SK-N-SH (cell line): ENCODE measurements at regions not wholly inside any gene's neighbourhood (a gene's known extent, or its start where the extent isn't known, plus 50 kb on each side); places are given as distances from the start of the nearest gene placed in this dataset.

ENCODE experiments used
- CTCF ChIA-PET: fragments of 300-600, 350-600 bp; formaldehyde crosslinking; extraction: SDS; loops from one replicate; lab custom pipeline; 2021; lab: Yijun Ruan, JAX
- POLR2A ChIA-PET: fragments of 350-600 bp; sonication (Branson Sonifier 250); formaldehyde crosslinking; extraction: SDS; loops from one replicate; lab custom pipeline; 2020; ENCODE audit warnings: antibody characterized with exemption, inconsistent platforms; lab: Yijun Ruan, JAX
- DNase-seq: peaks from one replicate; pipeline ENCODE4 v3.0.0; 2012
- H2AFZ ChIP-seq: fragments of 200-600 bp; sonication (generic); 2 replicates; pipeline ENCODE4 v1.8.1; 2016; ENCODE audit warnings: antibody characterized with exemption, mild to moderate bottlenecking, low read depth
- H3F3A ChIP-seq: fragments of 200-600 bp; sonication (generic); replicated peaks from 2 replicates; pipeline ENCODE3; 2016; ENCODE audit warnings: antibody characterized with exemption, mild to moderate bottlenecking; ENCODE audit not compliant: insufficient read depth
- H3K27ac ChIP-seq, 2 experiments: fragments of 200-500 bp in 1 of 2; fragments of 200-600 bp in 1 of 2; sonication (Bioruptor generic) in 1 of 2; sonication (generic), shearing (Covaris generic) in 1 of 2; 2 replicates each; pipeline versions ENCODE4 v1.5.1 to v1.6.1; 2014 to 2016; ENCODE audit warnings: low read depth in 2 of 2, inconsistent platforms in 1 of 2, low read length in 1 of 2, mild to moderate bottlenecking in 1 of 2, mixed read lengths in 1 of 2
- H3K27me3 ChIP-seq: fragments of 200-600 bp; sonication (generic), shearing (Covaris generic); 2 replicates; pipeline ENCODE4 v1.6.1; 2016; ENCODE audit warnings: mixed run types; ENCODE audit not compliant: insufficient read depth
- H3K36me3 ChIP-seq, 2 experiments: fragments of 200-500 bp in 1 of 2; fragments of 200-600 bp in 1 of 2; sonication (Bioruptor generic) in 1 of 2; sonication (generic) in 1 of 2; replicated peaks in 1 of 2; 2 replicates each; pipeline versions ENCODE3 to v1.5.1; 2014 to 2016; ENCODE audit warnings: low read length in 1 of 2, mild to moderate bottlenecking in 1 of 2; ENCODE audit not compliant: insufficient read depth in 2 of 2, control insufficient read depth in 1 of 2
- H3K4me1 ChIP-seq, 2 experiments: fragments of 200-500 bp in 1 of 2; fragments of 200-600 bp in 1 of 2; sonication (Bioruptor generic) in 1 of 2; sonication (generic), shearing (Covaris generic) in 1 of 2; 2 replicates each; pipeline versions ENCODE4 v1.5.1 to v1.6.1; 2014 to 2016; ENCODE audit warnings: low read depth in 1 of 2, low read length in 1 of 2, mixed run types in 1 of 2; ENCODE audit not compliant: insufficient read depth in 2 of 2, control insufficient read depth in 1 of 2
- H3K4me2 ChIP-seq: fragments of 200-600 bp; sonication (generic), shearing (Covaris generic); 2 replicates; pipeline ENCODE4 v1.6.1; 2017; ENCODE audit warnings: mixed run types
- H3K4me3 ChIP-seq, 2 experiments: fragments of 200-500 bp in 1 of 2; fragments of 200-600 bp in 1 of 2; sonication (Bioruptor generic) in 1 of 2; sonication (generic), shearing (Covaris generic) in 1 of 2; 2 replicates each; pipeline versions ENCODE4 v1.5.1 to v1.8.1; 2014 to 2016; ENCODE audit warnings: low read depth in 2 of 2, inconsistent platforms in 1 of 2, low read length in 1 of 2, mild to moderate bottlenecking in 1 of 2, mixed read lengths in 1 of 2, moderate library complexity in 1 of 2
- H3K79me2 ChIP-seq: fragments of 200-600 bp; sonication (generic); 2 replicates; pipeline ENCODE4 v1.8.1; 2017; ENCODE audit warnings: mild to moderate bottlenecking; ENCODE audit not compliant: insufficient read depth
- H3K9ac ChIP-seq: fragments of 200-600 bp; sonication (generic); 2 replicates; pipeline ENCODE4 v1.6.1; 2017; ENCODE audit warnings: mixed run types
- H3K9me2 ChIP-seq: fragments of 200-600 bp; sonication (generic); 2 replicates; pipeline ENCODE4 v1.6.1; 2017; ENCODE audit warnings: mixed run types
- H3K9me3 ChIP-seq: fragments of 200-600 bp; sonication (generic); 2 replicates; pipeline ENCODE4 v1.6.1; 2017; ENCODE audit warnings: mixed run types, mild to moderate bottlenecking, moderate library complexity
- H4K20me1 ChIP-seq: fragments of 200-600 bp; sonication (generic); 2 replicates; pipeline ENCODE4 v1.6.1; 2017; ENCODE audit warnings: mild to moderate bottlenecking, mixed run types; ENCODE audit not compliant: insufficient read depth
- CHD2 ChIP-seq: fragments of 150-350 bp; IDR thresholded peaks from 2 replicates; pipeline ENCODE4 v1.6.1; 2018; ENCODE audit warnings: low read length; ENCODE audit not compliant: partially characterized antibody
- ELF1 ChIP-seq: IDR thresholded peaks from 2 replicates; pipeline ENCODE4 v1.4.0; 2012
- EZH2phosphoT487 ChIP-seq: fragments of 200-600 bp; sonication (generic); IDR thresholded peaks from 2 replicates; pipeline ENCODE4 v1.6.1; 2017; ENCODE audit warnings: low read depth, mixed run types, mild to moderate bottlenecking, antibody characterized with exemption, moderate library complexity, borderline replicate concordance
- FOSL2 ChIP-seq: IDR thresholded peaks from 2 replicates; pipeline ENCODE4 v1.4.0; 2012; ENCODE audit warnings: low read depth, mild to moderate bottlenecking, moderate library complexity, borderline replicate concordance
- GATA2 ChIP-seq: sonication (generic); formaldehyde crosslinking; IDR thresholded peaks from 2 replicates; pipeline ENCODE4 v1.5.0; 2020; ENCODE audit warnings: mild to moderate bottlenecking, missing genetic modification reagents
- JUND ChIP-seq: IDR thresholded peaks from 2 replicates; pipeline ENCODE4 v1.4.0; 2012
- MXI1 ChIP-seq: IDR thresholded peaks from 2 replicates; pipeline ENCODE4 v1.6.1; 2012; ENCODE audit warnings: mild to moderate bottlenecking, low read depth, low read length, improper control_type of control experiment
- NFIC ChIP-seq: IDR thresholded peaks from 2 replicates; pipeline ENCODE4 v1.4.0; 2012; ENCODE audit warnings: borderline replicate concordance
- POLR2AphosphoS5 ChIP-seq: IDR thresholded peaks from 2 replicates; pipeline ENCODE4 v1.6.1; 2012; ENCODE audit warnings: low read depth, low read length
- RAD21 ChIP-seq: IDR thresholded peaks from 2 replicates; pipeline ENCODE4 v1.6.1; 2012; ENCODE audit warnings: mild to moderate bottlenecking, low read length
- RFX5 ChIP-seq: IDR thresholded peaks from 2 replicates; pipeline ENCODE4 v1.6.1; 2012; ENCODE audit warnings: mild to moderate bottlenecking, improper control_type of control experiment, low read length
- RXRA ChIP-seq: IDR thresholded peaks from 2 replicates; pipeline ENCODE4 v1.4.0; 2012; ENCODE audit warnings: low read depth, mild to moderate bottlenecking, borderline replicate concordance
- SMC3 ChIP-seq: IDR thresholded peaks from 2 replicates; pipeline ENCODE4 v1.6.1; 2012; ENCODE audit warnings: low read depth, low read length, improper control_type of control experiment
- TAF1 ChIP-seq: IDR thresholded peaks from 2 replicates; pipeline ENCODE4 v1.6.1; 2012; ENCODE audit warnings: low read depth, mild to moderate bottlenecking, low read length, moderate library complexity, borderline replicate concordance
- USF2 ChIP-seq: fragments of 150-350 bp; IDR thresholded peaks from 2 replicates; pipeline ENCODE4 v1.6.1; 2017; ENCODE audit warnings: antibody characterized with exemption, low read length, low read depth, borderline replicate concordance
- YY1 ChIP-seq: IDR thresholded peaks from 2 replicates; pipeline ENCODE4 v1.4.0; 2012; ENCODE audit warnings: low read depth, mild to moderate bottlenecking
- TF ChIP-seq, protein P1 (sequence below): fragments of 150-350 bp; IDR thresholded peaks from 2 replicates; pipeline ENCODE4 v1.6.1; 2016; ENCODE audit warnings: mild to moderate bottlenecking, low read depth, low read length
- TF ChIP-seq, protein P2 (sequence below): IDR thresholded peaks from 2 replicates; pipeline ENCODE4; 2012

DNA sequence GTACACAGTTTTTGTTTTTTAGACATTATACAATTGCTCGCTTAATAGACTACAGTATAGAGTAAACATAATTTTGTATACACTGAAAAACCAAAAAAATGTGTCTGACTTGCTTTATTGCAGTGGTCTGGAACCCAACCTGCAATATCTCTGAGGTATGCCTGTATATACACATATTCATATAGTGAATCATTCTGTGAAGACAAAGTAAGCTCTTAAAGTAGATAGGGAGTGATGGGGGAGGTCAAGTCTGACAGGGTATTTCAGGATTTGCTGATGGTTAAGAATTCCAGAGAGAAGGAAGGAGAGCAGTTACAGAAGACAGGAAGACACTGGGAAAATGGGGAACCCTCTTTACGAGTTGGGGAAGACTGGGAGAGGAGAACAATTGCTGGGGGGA, 417.9 kb downstream of the CD109 start (continued):
- TF ChIP-seq POLR2AphosphoS5 (no peak), ELF1 (no peak), CHD2 (no peak)
- TF ChIP-seq, protein P1, sequence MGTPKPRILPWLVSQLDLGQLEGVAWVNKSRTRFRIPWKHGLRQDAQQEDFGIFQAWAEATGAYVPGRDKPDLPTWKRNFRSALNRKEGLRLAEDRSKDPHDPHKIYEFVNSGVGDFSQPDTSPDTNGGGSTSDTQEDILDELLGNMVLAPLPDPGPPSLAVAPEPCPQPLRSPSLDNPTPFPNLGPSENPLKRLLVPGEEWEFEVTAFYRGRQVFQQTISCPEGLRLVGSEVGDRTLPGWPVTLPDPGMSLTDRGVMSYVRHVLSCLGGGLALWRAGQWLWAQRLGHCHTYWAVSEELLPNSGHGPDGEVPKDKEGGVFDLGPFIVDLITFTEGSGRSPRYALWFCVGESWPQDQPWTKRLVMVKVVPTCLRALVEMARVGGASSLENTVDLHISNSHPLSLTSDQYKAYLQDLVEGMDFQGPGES, result no peak

DNA sequence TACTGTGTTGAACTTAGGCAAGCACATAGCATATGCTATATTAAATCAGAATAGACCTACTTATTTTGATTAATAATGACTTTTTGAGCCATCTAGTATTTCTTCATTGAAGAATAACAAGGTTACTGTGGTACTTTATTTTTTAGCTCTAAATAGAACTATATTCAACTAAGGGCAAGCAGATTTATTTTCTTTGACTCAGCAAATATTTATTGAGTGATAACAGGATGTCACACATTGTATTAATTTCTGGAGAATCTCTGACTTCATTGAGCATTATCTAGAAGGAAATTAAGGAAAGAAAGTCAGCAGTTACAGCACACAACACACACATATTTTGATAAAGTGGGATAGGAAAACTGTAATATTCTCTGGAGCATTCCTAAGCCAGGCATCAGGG, 407.4 kb downstream of the CD109 start:
- Histone ChIP-seq H3K4me2 (no peak overlapping the region), H3K36me3 (no peaks in the 10 kb centered on the region), H3K4me3 (no peak overlapping the region), H3K27me3 (no peaks in the 10 kb centered on the region; the same call in 1 of the 2 replicates), H3F3A (no peaks in the 10 kb centered on the region), H3K9me3 (no peaks in the 10 kb centered on the region), H4K20me1 (no peaks in the 10 kb centered on the region), H3K4me1 (no peaks in the 10 kb centered on the region), H2AFZ (no peak overlapping the region), H3K9me2 (no peaks in the 10 kb centered on the region), H3K79me2 (no peaks in the 10 kb centered on the region), H3K27ac (no peak overlapping the region), H3K9ac (no peak overlapping the region)
- POLR2A ChIA-PET, result no interaction called here
- no peak for TF ChIP-seq FOSL2
- TF ChIP-seq EZH2phosphoT487, result no peak
- TF ChIP-seq RAD21, result no peak
- no peak for TF ChIP-seq RFX5
- TF ChIP-seq, protein P2, sequence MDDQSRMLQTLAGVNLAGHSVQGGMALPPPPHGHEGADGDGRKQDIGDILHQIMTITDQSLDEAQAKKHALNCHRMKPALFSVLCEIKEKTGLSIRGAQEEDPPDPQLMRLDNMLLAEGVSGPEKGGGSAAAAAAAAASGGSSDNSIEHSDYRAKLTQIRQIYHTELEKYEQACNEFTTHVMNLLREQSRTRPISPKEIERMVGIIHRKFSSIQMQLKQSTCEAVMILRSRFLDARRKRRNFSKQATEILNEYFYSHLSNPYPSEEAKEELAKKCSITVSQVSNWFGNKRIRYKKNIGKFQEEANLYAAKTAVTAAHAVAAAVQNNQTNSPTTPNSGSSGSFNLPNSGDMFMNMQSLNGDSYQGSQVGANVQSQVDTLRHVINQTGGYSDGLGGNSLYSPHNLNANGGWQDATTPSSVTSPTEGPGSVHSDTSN, result no peak
- TF ChIP-seq RXRA, result no peak
- TF ChIP-seq TAF1, result no peak
- no peak for TF ChIP-seq NFIC
- TF ChIP-seq MXI1, result no peak
- TF ChIP-seq YY1, result no peak
- no peak for TF ChIP-seq SMC3
- TF ChIP-seq JUND, result no peak
- TF ChIP-seq USF2, result no peak
- no peak for TF ChIP-seq GATA2
- CTCF ChIA-PET, result interaction anchor here (1.2 to 1.4 kb wide), 3 partner anchors 12 to 1109 kb away, joined by 3 to 17 read pairs (median 3); no protein-coding TSS in a partner anchor
- DNase-seq, result no peak
